ENCODE measurements at regions not wholly inside any gene's neighbourhood (a gene's known extent, or its start where the extent isn't known, plus 50 kb on each side); places are given as distances from the start of the nearest gene placed in this dataset.

- Histone ChIP-seq H3K27me3 (ENCODE audit: low read depth, low read length) (no peaks in the 10 kb centered on the region), H3K4me3 (ENCODE audit: low read depth in 1 of 2, low read length in 2 of 2) (no peak overlapping the region), H3K36me3 (ENCODE audit: control insufficient read depth in 1 of 2, insufficient read depth in 2 of 2, low read length in 2 of 2) (no peaks in the 10 kb centered on the region), H3K4me1 (ENCODE audit: control insufficient read depth in 1 of 2, insufficient read depth in 2 of 2, low read length in 2 of 2) (peaks cover 0 to 9% of the 10 kb centered on the region in 2 donors), H3K9me3 (ENCODE audit: control insufficient read depth in 1 of 2, low read length in 2 of 2) (no peaks in the 10 kb centered on the region), H3K27ac (ENCODE audit: low read length) (no peak overlapping the region)
Measured at GRCh38 chr6:118743746-118744145, 92.4 kb upstream of the CEP85L start.

- Histone ChIP-seq H3K4me3 (ENCODE audit: low read depth in 1 of 2, low read length in 2 of 2) (no peak overlapping the region), H3K27ac (ENCODE audit: low read length) (no peak overlapping the region), H3K4me1 (ENCODE audit: control insufficient read depth in 1 of 2, insufficient read depth in 2 of 2, low read length in 2 of 2) (peaks cover 0 to 5% of the 10 kb centered on the region in 2 donors), H3K9me3 (ENCODE audit: control insufficient read depth in 1 of 2, low read length in 2 of 2) (no peaks in the 10 kb centered on the region), H3K36me3 (ENCODE audit: control insufficient read depth in 1 of 2, insufficient read depth in 2 of 2, low read length in 2 of 2) (no peaks in the 10 kb centered on the region), H3K27me3 (ENCODE audit: low read depth, low read length) (no peaks in the 10 kb centered on the region)
Measured at GRCh38 chr6:118740372-118740771, 89.0 kb upstream of the CEP85L start.

- H3K36me3 ChIP-seq (ENCODE audit: control insufficient read depth in 1 of 2, insufficient read depth in 2 of 2, low read length in 2 of 2) = no peaks in the 10 kb centered on the region
- no peak overlapping the region for H3K27ac ChIP-seq (ENCODE audit: low read length)
- peaks cover 0 to 5% of the 10 kb centered on the region in 2 donors for H3K4me1 ChIP-seq (ENCODE audit: control insufficient read depth in 1 of 2, insufficient read depth in 2 of 2, low read length in 2 of 2)
- no peak overlapping the region for H3K4me3 ChIP-seq (ENCODE audit: low read depth in 1 of 2, low read length in 2 of 2)
- H3K9me3 ChIP-seq (ENCODE audit: control insufficient read depth in 1 of 2, low read length in 2 of 2) = no peaks in the 10 kb centered on the region
- no peaks in the 10 kb centered on the region for H3K27me3 ChIP-seq (ENCODE audit: low read depth, low read length)
Measured at GRCh38 chr6:118739696-118740353, 88.4 kb upstream of the CEP85L start.

- no peak overlapping the region for H3K4me3 ChIP-seq (ENCODE audit: low read depth in 1 of 2, low read length in 2 of 2)
- no peak overlapping the region for H3K27ac ChIP-seq (ENCODE audit: low read length)
- H3K4me1 ChIP-seq (ENCODE audit: control insufficient read depth in 1 of 2, insufficient read depth in 2 of 2, low read length in 2 of 2) = no peaks in the 10 kb centered on the region
- no peaks in the 10 kb centered on the region for H3K9me3 ChIP-seq (ENCODE audit: control insufficient read depth in 1 of 2, low read length in 2 of 2)
- no peaks in the 10 kb centered on the region for H3K27me3 ChIP-seq (ENCODE audit: low read depth, low read length)
- H3K36me3 ChIP-seq (ENCODE audit: control insufficient read depth in 1 of 2, insufficient read depth in 2 of 2, low read length in 2 of 2) = no peaks in the 10 kb centered on the region
Measured at GRCh38 chr6:118736440-118736839, 85.0 kb upstream of the CEP85L start.

- no peak overlapping the region for H3K4me3 ChIP-seq (ENCODE audit: low read depth in 1 of 2, low read length in 2 of 2)
- no peaks in the 10 kb centered on the region for H3K27me3 ChIP-seq (ENCODE audit: low read depth, low read length)
- no peaks in the 10 kb centered on the region for H3K9me3 ChIP-seq (ENCODE audit: control insufficient read depth in 1 of 2, low read length in 2 of 2)
- no peaks in the 10 kb centered on the region for H3K36me3 ChIP-seq (ENCODE audit: control insufficient read depth in 1 of 2, insufficient read depth in 2 of 2, low read length in 2 of 2)
- H3K27ac ChIP-seq (ENCODE audit: low read length) = no peak overlapping the region
- no peaks in the 10 kb centered on the region for H3K4me1 ChIP-seq (ENCODE audit: control insufficient read depth in 1 of 2, insufficient read depth in 2 of 2, low read length in 2 of 2)
Measured at GRCh38 chr6:118735320-118735719, 83.9 kb upstream of the CEP85L start.

- Histone ChIP-seq H3K27me3 (ENCODE audit: low read depth, low read length) (no peaks in the 10 kb centered on the region), H3K27ac (ENCODE audit: low read length) (no peak overlapping the region), H3K9me3 (ENCODE audit: control insufficient read depth in 1 of 2, low read length in 2 of 2) (no peaks in the 10 kb centered on the region), H3K4me1 (ENCODE audit: control insufficient read depth in 1 of 2, insufficient read depth in 2 of 2, low read length in 2 of 2) (no peaks in the 10 kb centered on the region), H3K4me3 (ENCODE audit: low read depth in 1 of 2, low read length in 2 of 2) (no peak overlapping the region), H3K36me3 (ENCODE audit: control insufficient read depth in 1 of 2, insufficient read depth in 2 of 2, low read length in 2 of 2) (no peaks in the 10 kb centered on the region)
Measured at GRCh38 chr6:118725944-118726343, 74.6 kb upstream of the CEP85L start.

GRCh38 chr6:118724211-118724610, 72.8 kb upstream of the CEP85L start:
- Histone ChIP-seq H3K27ac (ENCODE audit: low read length) (no peak overlapping the region), H3K27me3 (ENCODE audit: low read depth, low read length) (no peaks in the 10 kb centered on the region), H3K36me3 (ENCODE audit: control insufficient read depth in 1 of 2, insufficient read depth in 2 of 2, low read length in 2 of 2) (no peaks in the 10 kb centered on the region), H3K4me3 (ENCODE audit: low read depth in 1 of 2, low read length in 2 of 2) (no peak overlapping the region), H3K4me1 (ENCODE audit: control insufficient read depth in 1 of 2, insufficient read depth in 2 of 2, low read length in 2 of 2) (no peaks in the 10 kb centered on the region), H3K9me3 (ENCODE audit: control insufficient read depth in 1 of 2, low read length in 2 of 2) (no peaks in the 10 kb centered on the region)

- Histone ChIP-seq H3K9me3 (ENCODE audit: control insufficient read depth in 1 of 2, low read length in 2 of 2) (no peaks in the 10 kb centered on the region), H3K36me3 (ENCODE audit: control insufficient read depth in 1 of 2, insufficient read depth in 2 of 2, low read length in 2 of 2) (no peaks in the 10 kb centered on the region), H3K27ac (ENCODE audit: low read length) (no peak overlapping the region), H3K27me3 (ENCODE audit: low read depth, low read length) (no peaks in the 10 kb centered on the region), H3K4me3 (ENCODE audit: low read depth in 1 of 2, low read length in 2 of 2) (no peak overlapping the region), H3K4me1 (ENCODE audit: control insufficient read depth in 1 of 2, insufficient read depth in 2 of 2, low read length in 2 of 2) (no peaks in the 10 kb centered on the region)
Measured at GRCh38 chr6:118722829-118723813, 71.7 kb upstream of the CEP85L start.

- no peak overlapping the region for H3K4me3 ChIP-seq (ENCODE audit: low read depth in 1 of 2, low read length in 2 of 2)
- no peaks in the 10 kb centered on the region for H3K4me1 ChIP-seq (ENCODE audit: control insufficient read depth in 1 of 2, insufficient read depth in 2 of 2, low read length in 2 of 2)
- H3K27ac ChIP-seq (ENCODE audit: low read length) = no peak overlapping the region
- H3K27me3 ChIP-seq (ENCODE audit: low read depth, low read length) = no peaks in the 10 kb centered on the region
- H3K9me3 ChIP-seq (ENCODE audit: control insufficient read depth in 1 of 2, low read length in 2 of 2) = no peaks in the 10 kb centered on the region
- H3K36me3 ChIP-seq (ENCODE audit: control insufficient read depth in 1 of 2, insufficient read depth in 2 of 2, low read length in 2 of 2) = no peaks in the 10 kb centered on the region
Measured at GRCh38 chr6:118720125-118720473, 68.7 kb upstream of the CEP85L start.

- Histone ChIP-seq H3K36me3 (ENCODE audit: control insufficient read depth in 1 of 2, insufficient read depth in 2 of 2, low read length in 2 of 2) (no peaks in the 10 kb centered on the region), H3K27ac (ENCODE audit: low read length) (no peak overlapping the region), H3K4me1 (ENCODE audit: control insufficient read depth in 1 of 2, insufficient read depth in 2 of 2, low read length in 2 of 2) (no peaks in the 10 kb centered on the region), H3K4me3 (ENCODE audit: low read depth in 1 of 2, low read length in 2 of 2) (no peak overlapping the region), H3K27me3 (ENCODE audit: low read depth, low read length) (no peaks in the 10 kb centered on the region), H3K9me3 (ENCODE audit: control insufficient read depth in 1 of 2, low read length in 2 of 2) (no peaks in the 10 kb centered on the region)
Measured at GRCh38 chr6:118719351-118720124, 68.1 kb upstream of the CEP85L start.

GRCh38 chr6:118718903-118719302, 67.5 kb upstream of the CEP85L start:
- Histone ChIP-seq H3K4me3 (ENCODE audit: low read depth in 1 of 2, low read length in 2 of 2) (no peak overlapping the region), H3K27me3 (ENCODE audit: low read depth, low read length) (no peaks in the 10 kb centered on the region), H3K27ac (ENCODE audit: low read length) (no peak overlapping the region), H3K4me1 (ENCODE audit: control insufficient read depth in 1 of 2, insufficient read depth in 2 of 2, low read length in 2 of 2) (no peaks in the 10 kb centered on the region), H3K9me3 (ENCODE audit: control insufficient read depth in 1 of 2, low read length in 2 of 2) (no peaks in the 10 kb centered on the region), H3K36me3 (ENCODE audit: control insufficient read depth in 1 of 2, insufficient read depth in 2 of 2, low read length in 2 of 2) (no peaks in the 10 kb centered on the region)

All from muscle layer of duodenum (tissue), 2 donors.